KMS-11 (cell line): ENCODE measurements at regions not wholly inside any gene's neighbourhood (a gene's known extent, or its start where the extent isn't known, plus 50 kb on each side); places are given as distances from the start of the nearest gene placed in this dataset.

Source experiments
- H2AFZ ChIP-seq: fragments of 200-600 bp; sonication (generic); 2 replicates; pipeline ENCODE4 v1.6.1; 2016; ENCODE audit warnings: antibody characterized with exemption, mixed run types, low read depth
- H3K27ac ChIP-seq: fragments of 200-600 bp; sonication (generic); 2 replicates; pipeline ENCODE4 v1.6.1; 2016; ENCODE audit warnings: mild to moderate bottlenecking, mixed run types
- H3K27me3 ChIP-seq: fragments of 200-600 bp; sonication (generic); 2 replicates; pipeline ENCODE4 v1.6.1; 2017; ENCODE audit warnings: mild to moderate bottlenecking, low read depth, mixed run types, moderate library complexity; ENCODE audit not compliant: insufficient read depth
- H3K36me3 ChIP-seq: fragments of 200-600 bp; sonication (generic); 2 replicates; pipeline ENCODE4 v1.6.1; 2017; ENCODE audit warnings: mild to moderate bottlenecking, mixed run types; ENCODE audit not compliant: insufficient read depth
- H3K4me1 ChIP-seq: fragments of 200-600 bp; sonication (generic); 2 replicates; pipeline ENCODE4 v1.6.1; 2016; ENCODE audit warnings: mild to moderate bottlenecking, low read depth, mixed run types; ENCODE audit not compliant: poor library complexity, severe bottlenecking
- H3K4me2 ChIP-seq: fragments of 200-600 bp; sonication (generic); 2 replicates; pipeline ENCODE4 v1.7.0; 2016; ENCODE audit warnings: mild to moderate bottlenecking, mixed run types
- H3K4me3 ChIP-seq: fragments of 200-600 bp; sonication (generic); IDR thresholded peaks from 2 replicates; pipeline ENCODE4 v1.6.1; 2017; ENCODE audit warnings: low read depth, low read length, mixed read lengths; ENCODE audit not compliant: insufficient read depth
- H3K79me2 ChIP-seq: fragments of 200-600 bp; sonication (generic); 2 replicates; pipeline ENCODE4 v1.6.1; 2016; ENCODE audit warnings: low read depth, mixed run types; ENCODE audit not compliant: insufficient read depth
- H3K9ac ChIP-seq: fragments of 200-600 bp; sonication (generic); 2 replicates; pipeline ENCODE4 v1.6.1; 2016; ENCODE audit warnings: mild to moderate bottlenecking, mixed run types
- H4K20me1 ChIP-seq: fragments of 200-600 bp; sonication (generic); 2 replicates; pipeline ENCODE4 v1.6.1; 2016; ENCODE audit warnings: mild to moderate bottlenecking, mixed run types; ENCODE audit not compliant: insufficient read depth
- TF ChIP-seq, protein P1 (sequence below): fragments of 200-600 bp; sonication (generic); conservative IDR thresholded peaks from 2 replicates; pipeline ENCODE4 v1.6.1; 2017; ENCODE audit warnings: low read depth, mild to moderate bottlenecking, antibody characterized with exemption, low read length, moderate library complexity, mixed read lengths

DNA sequence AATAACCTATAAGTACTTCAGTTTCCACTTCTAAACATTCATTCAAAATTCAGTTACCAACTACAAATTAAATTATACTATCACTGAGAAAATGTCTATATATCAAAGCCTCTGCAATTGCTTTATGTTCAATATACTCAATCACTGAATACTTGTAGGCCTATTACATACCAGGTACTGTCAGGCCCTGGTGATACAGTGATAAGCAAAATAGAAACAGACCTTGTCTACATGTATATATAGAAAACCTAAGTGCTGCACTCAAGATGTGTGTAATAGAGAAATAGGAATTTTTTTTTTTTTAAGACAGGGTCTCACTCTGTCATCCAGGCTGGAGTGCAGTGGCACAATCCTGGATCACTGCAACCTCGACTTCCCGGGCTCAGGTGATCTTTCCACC, 53.7 kb upstream of the PHF14 start:
- H3K9ac ChIP-seq = no peak overlapping the region
- no peaks in the 10 kb centered on the region for H4K20me1 ChIP-seq
- no peaks in the 10 kb centered on the region for H3K27me3 ChIP-seq
- H3K4me1 ChIP-seq = no peaks in the 10 kb centered on the region
- TF ChIP-seq, protein P1, sequence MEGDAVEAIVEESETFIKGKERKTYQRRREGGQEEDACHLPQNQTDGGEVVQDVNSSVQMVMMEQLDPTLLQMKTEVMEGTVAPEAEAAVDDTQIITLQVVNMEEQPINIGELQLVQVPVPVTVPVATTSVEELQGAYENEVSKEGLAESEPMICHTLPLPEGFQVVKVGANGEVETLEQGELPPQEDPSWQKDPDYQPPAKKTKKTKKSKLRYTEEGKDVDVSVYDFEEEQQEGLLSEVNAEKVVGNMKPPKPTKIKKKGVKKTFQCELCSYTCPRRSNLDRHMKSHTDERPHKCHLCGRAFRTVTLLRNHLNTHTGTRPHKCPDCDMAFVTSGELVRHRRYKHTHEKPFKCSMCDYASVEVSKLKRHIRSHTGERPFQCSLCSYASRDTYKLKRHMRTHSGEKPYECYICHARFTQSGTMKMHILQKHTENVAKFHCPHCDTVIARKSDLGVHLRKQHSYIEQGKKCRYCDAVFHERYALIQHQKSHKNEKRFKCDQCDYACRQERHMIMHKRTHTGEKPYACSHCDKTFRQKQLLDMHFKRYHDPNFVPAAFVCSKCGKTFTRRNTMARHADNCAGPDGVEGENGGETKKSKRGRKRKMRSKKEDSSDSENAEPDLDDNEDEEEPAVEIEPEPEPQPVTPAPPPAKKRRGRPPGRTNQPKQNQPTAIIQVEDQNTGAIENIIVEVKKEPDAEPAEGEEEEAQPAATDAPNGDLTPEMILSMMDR = no peak
- H3K79me2 ChIP-seq = no peaks in the 10 kb centered on the region
- no peak overlapping the region for H3K27ac ChIP-seq
- H3K4me3 ChIP-seq = no peak overlapping the region
- H2AFZ ChIP-seq = no peak overlapping the region
- no peak overlapping the region for H3K4me2 ChIP-seq
- H3K36me3 ChIP-seq = no peaks in the 10 kb centered on the region
